ENCODE measurements at regions not wholly inside any gene's neighbourhood (a gene's known extent, or its start where the extent isn't known, plus 50 kb on each side); places are given as distances from the start of the nearest gene placed in this dataset.
"Not testable (repeated sequence)": the region's sequence is repeated elsewhere in the genome, so short reads cannot be mapped to it uniquely, and the experiment has no call there.

DNA sequence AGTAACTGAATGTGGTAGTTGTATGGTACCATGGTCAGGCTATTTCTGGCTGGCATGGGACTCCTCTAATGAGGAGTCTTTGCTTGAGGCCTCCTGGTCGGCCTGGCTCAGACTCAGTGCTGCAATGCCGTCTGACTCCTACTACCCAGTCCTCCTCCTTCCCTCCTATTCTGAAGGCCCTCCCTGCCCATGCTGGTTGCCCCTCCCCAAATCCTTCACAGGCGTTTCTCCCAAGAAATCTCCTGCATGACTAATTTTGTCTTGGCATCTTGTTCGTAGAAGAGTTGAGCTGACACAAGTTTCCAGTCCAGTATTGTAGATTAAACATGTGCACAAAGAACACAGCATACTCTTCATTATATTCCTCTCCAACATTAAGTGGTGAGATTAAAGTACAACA is 115.5 kb downstream of the NFKBIZ start:
- DNase-seq (ENCODE audit: low read depth), result no peak
- TF ChIP-seq, protein P1, sequence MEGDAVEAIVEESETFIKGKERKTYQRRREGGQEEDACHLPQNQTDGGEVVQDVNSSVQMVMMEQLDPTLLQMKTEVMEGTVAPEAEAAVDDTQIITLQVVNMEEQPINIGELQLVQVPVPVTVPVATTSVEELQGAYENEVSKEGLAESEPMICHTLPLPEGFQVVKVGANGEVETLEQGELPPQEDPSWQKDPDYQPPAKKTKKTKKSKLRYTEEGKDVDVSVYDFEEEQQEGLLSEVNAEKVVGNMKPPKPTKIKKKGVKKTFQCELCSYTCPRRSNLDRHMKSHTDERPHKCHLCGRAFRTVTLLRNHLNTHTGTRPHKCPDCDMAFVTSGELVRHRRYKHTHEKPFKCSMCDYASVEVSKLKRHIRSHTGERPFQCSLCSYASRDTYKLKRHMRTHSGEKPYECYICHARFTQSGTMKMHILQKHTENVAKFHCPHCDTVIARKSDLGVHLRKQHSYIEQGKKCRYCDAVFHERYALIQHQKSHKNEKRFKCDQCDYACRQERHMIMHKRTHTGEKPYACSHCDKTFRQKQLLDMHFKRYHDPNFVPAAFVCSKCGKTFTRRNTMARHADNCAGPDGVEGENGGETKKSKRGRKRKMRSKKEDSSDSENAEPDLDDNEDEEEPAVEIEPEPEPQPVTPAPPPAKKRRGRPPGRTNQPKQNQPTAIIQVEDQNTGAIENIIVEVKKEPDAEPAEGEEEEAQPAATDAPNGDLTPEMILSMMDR (IDR thresholded peaks at IDR 0.05; ENCODE audit: low read depth, low read length, missing control alignments), result no peak
- no peak overlapping the region for H3K4me3 ChIP-seq (ENCODE audit: low read depth, low read length)
- in situ Hi-C loops (cut with HindIII; ENCODE audit: low sequenced_read_pairs), result no loop called here

DNA sequence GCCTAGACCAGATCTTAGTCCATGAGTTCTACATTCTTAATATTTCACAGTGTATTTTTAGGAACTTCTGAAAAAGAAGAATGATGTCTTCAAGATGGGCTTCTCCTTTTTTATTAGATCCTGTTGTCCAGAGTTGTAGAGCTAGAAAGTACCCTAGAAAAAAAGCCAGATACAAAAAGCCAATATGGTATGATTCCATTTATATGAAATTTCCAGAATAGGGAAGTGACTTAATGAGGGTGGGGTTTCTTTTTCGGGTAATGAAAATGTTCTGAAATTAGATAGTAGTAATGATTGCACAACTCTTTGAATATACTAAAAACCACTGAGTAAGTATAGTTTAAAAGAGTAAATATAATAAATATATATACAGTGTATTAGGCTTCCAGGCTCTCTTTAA is 116.9 kb downstream of the NFKBIZ start:
- no peak for DNase-seq (ENCODE audit: low read depth)

DNA sequence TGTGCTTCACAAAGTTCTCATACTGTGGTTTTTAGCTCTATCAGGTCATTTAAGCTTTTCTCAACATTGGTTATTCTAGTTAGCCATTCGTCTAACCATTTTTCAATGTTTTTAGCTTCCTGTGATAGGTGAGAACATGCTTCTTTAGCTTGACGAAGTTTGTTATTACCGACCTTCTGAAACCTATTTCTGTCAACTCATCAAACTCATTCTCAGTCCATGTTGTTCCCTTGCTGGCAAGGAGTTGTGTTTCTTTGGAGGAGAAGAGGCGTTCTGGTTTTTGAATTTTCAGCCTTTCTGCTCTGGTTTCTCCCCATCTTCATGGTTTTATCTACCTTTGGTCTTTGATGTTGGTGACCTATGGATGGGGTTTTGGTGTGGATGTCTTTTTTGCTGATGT is 120.9 kb downstream of the NFKBIZ start:
- no peak for DNase-seq (ENCODE audit: low read depth)
- TF ChIP-seq, protein P1 (IDR thresholded peaks at IDR 0.05; ENCODE audit: low read depth, low read length, missing control alignments), result no peak

More for the DNA sequence above, 116.9 kb downstream of the NFKBIZ start:
- H3K4me3 ChIP-seq (ENCODE audit: low read depth, low read length), result no peak overlapping the region
- in situ Hi-C loops (cut with HindIII; ENCODE audit: low sequenced_read_pairs), result no loop called here
- TF ChIP-seq, protein P1 (IDR thresholded peaks at IDR 0.05; ENCODE audit: low read depth, low read length, missing control alignments), result no peak

DNA sequence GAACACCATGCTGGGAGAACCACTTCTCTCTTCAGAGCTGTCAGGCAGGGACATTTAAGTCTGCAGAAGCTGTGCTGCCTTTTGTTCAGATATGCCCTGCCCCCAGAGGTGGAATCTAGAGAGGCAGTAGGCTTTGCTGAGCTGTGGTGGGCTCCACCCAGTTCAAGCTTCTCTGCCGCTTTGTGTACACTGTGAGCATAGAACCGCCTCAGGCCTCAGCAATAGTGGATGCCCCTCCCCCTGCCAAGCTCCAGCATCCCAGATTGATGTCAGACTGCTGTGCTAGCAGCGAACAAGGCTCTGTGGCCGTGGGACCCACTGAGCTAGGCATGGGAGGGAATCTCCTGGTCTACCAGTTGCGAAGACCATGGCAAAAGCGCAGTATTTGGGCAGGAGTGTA is 121.6 kb downstream of the NFKBIZ start:
- in situ Hi-C loops (cut with HindIII; ENCODE audit: low sequenced_read_pairs), result no loop called here
- TF ChIP-seq, protein P1 (IDR thresholded peaks at IDR 0.05; ENCODE audit: low read depth, low read length, missing control alignments), result no peak
- DNase-seq (ENCODE audit: low read depth), result no peak
- no peak overlapping the region for H3K4me3 ChIP-seq (ENCODE audit: low read depth, low read length)

More for the DNA sequence above, 120.9 kb downstream of the NFKBIZ start:
- in situ Hi-C loops (cut with HindIII; ENCODE audit: low sequenced_read_pairs), result no loop called here
- no peak overlapping the region for H3K4me3 ChIP-seq (ENCODE audit: low read depth, low read length)

DNA sequence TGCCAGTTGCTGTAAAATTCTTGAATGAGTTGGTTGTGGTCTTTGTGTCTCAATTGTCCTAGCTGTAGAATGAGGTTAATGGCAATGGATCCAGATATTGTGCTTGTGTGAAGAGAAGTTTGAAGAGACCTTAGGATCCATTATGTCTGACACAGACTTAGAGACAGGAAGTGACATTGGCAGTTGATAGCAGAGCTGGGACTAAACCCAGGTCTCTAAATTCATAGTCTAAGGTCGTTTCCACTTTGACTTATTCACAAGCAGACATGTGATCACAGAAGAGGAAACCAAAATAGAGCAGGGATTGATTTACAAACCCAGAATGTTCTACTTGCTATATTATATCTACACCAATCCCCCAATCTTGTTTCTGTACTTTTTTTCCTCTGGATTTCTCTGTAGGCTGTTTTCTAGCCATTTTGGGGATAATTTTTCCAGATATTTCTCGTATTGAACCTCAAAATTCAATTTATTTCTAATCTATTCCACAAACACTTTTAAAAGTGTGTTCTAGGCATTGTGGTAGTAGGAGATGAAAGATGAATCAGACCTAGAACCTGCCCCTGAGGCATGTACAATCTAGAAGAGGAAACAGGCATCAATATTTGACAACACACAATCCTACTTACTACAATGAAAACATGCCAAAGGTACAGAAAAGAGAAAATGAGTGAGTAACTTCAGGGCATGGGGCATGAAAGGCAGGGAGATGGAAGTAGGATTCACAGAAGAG is 123.3 kb downstream of the NFKBIZ start:
- no peak overlapping the region for H3K4me3 ChIP-seq (ENCODE audit: low read depth, low read length)
- no peak for DNase-seq (ENCODE audit: low read depth)

DNA sequence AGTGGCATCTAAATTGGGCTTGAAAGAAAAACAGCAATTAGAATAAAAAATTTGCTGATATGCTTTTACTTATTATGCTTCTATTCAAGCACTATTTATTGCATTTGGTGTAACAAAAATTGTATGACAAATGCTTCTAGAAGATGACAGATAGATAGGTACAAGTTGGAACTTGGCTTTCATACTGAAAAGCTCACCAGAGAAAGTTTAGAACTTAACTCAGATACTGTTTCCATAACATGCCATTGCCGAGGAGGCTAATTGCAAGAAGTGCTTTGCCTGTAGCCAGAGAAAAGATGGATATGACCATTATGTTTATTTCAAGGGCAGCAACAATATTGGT is 123.8 kb downstream of the NFKBIZ start:
- no peak overlapping the region for H3K4me3 ChIP-seq (ENCODE audit: low read depth, low read length)

More for the DNA sequence above, 123.3 kb downstream of the NFKBIZ start:
- in situ Hi-C loops (cut with HindIII; ENCODE audit: low sequenced_read_pairs), result no loop called here
- TF ChIP-seq, protein P1 (IDR thresholded peaks at IDR 0.05; ENCODE audit: low read depth, low read length, missing control alignments), result no peak

DNA sequence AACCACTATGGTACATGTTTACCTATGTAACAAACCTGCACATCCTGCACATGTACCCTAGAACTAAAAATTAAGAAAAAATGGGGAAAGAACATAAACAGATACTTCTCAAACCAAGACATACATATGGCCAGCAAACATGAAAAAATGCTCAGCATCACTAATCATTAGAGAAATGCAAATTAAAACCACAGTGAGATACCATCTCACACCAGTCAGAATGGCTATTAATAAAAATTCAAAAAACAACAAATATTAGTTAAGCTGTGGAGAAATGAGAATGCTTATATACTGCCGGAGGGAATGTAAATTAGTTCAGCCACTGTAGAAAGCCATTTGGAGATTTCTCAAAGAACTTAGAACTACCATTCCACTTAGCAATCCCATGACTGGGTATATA is 126.1 kb downstream of the NFKBIZ start:
- DNase-seq (ENCODE audit: low read depth); H3K4me3 ChIP-seq (ENCODE audit: low read depth, low read length); in situ Hi-C loops (cut with HindIII; ENCODE audit: low sequenced_read_pairs): not testable (repeated sequence)

More for the DNA sequence above, 123.8 kb downstream of the NFKBIZ start:
- TF ChIP-seq, protein P1 (IDR thresholded peaks at IDR 0.05; ENCODE audit: low read depth, low read length, missing control alignments), result no peak
- DNase-seq (ENCODE audit: low read depth), result no peak
- in situ Hi-C loops (cut with HindIII; ENCODE audit: low sequenced_read_pairs), result no loop called here

All from astrocyte of the cerebellum (primary cell).